Lower leg skin (tissue), 3 donors: ENCODE measurements at regions not wholly inside any gene's neighbourhood (a gene's known extent, or its start where the extent isn't known, plus 50 kb on each side); places are given as distances from the start of the nearest gene placed in this dataset.

ENCODE experiments used
- CTCF ChIP-seq, 3 donors: fragments of 450-650 bp; IDR thresholded peaks; one replicate each; pipeline ENCODE4 v1.5.1; 2016; ENCODE audit warnings: antibody characterized with exemption in 3 of 3, mild to moderate bottlenecking in 3 of 3, moderate library complexity in 2 of 3
- POLR2A ChIP-seq, 2 donors: fragments of 450-650 bp; IDR thresholded peaks; one replicate each; pipeline ENCODE4 v1.6.1; 2016 to 2017; ENCODE audit warnings: antibody characterized with exemption in 2 of 2, mild to moderate bottlenecking in 1 of 2, moderate library complexity in 1 of 2

DNA sequence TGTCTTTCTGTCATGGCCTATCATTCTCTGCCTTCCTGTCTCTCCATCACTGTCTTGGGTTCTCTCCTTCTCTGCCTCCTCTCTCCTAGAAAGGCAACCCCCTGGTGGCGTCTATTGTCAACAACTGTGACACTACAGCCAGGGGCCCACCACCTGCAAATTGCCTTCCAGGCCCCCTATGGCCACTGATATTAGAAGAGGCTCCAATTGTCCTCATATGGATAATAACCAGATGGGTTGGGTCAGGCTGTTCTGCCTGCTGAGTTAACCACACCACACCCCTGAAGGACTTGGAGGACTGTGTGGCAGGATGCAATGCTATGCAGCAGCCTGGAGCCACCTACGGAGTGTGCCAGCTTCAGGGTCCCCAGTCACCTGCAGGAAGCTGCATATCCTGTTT lies 665.0 kb downstream of the NTRK3 start:
- TF ChIP-seq CTCF (IDR thresholded peaks at IDR 0.05): no peak
- no peak for TF ChIP-seq POLR2A (IDR thresholded peaks at IDR 0.05)
